ENCODE measurements at regions not wholly inside any gene's neighbourhood (a gene's known extent, or its start where the extent isn't known, plus 50 kb on each side); places are given as distances from the start of the nearest gene placed in this dataset.

DNA sequence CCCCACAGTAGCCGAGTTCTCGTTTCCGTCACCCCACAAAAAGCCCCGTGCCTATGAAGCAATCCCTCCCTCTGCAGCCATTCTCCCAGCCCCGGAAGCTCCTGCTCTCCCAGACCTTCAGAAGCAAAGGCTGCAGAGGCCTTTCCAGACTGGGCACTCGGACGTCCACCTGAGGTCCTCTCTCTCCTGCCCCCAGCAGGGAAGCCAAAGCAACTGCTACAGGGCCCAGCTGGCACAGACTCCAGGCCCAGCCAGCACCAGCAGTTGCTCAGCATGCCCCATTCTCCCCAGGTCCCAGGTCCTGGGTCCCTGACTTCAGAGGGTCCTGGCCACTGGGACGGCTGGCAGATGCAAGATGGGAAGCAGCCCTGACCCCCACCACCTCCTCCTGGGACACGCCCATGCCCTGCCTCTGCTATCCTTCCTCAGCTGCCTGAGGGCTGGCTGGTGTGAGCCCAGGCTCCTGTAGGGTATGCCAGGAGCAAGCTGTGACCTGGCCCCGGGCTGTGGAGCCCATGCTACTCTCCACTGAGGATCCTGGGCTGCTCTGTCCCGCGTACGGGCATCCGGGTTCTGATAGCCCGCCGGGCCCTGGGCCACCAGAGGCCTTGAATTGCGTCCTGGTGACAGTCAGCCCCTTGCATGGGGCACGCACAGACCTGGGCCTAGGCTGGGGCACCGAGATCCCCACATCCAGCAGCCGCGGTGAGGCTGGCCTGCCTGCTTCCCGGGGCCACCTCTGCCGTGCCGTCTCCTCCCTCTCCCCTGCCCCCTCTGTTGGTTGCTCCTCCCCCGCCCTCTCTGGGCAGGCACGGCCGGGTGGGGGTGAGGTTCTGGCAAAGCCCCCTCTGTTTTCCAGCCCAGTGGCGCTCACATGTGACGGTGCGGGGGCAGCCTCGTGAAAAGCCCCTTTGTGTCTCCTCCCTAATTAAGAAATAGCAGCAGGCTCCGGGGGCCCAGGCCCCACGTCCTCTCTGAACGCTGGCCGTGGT is 1310.3 kb downstream of the BRD1 start:
- TF ChIP-seq, protein P1, sequence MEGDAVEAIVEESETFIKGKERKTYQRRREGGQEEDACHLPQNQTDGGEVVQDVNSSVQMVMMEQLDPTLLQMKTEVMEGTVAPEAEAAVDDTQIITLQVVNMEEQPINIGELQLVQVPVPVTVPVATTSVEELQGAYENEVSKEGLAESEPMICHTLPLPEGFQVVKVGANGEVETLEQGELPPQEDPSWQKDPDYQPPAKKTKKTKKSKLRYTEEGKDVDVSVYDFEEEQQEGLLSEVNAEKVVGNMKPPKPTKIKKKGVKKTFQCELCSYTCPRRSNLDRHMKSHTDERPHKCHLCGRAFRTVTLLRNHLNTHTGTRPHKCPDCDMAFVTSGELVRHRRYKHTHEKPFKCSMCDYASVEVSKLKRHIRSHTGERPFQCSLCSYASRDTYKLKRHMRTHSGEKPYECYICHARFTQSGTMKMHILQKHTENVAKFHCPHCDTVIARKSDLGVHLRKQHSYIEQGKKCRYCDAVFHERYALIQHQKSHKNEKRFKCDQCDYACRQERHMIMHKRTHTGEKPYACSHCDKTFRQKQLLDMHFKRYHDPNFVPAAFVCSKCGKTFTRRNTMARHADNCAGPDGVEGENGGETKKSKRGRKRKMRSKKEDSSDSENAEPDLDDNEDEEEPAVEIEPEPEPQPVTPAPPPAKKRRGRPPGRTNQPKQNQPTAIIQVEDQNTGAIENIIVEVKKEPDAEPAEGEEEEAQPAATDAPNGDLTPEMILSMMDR (IDR thresholded peaks at IDR 0.05; ENCODE audit: control insufficient read depth, insufficient read depth, low read depth, low read length, missing control alignments), result no peak
- H3K4me3 ChIP-seq (ENCODE audit: control insufficient read depth, low read depth, low read length), result no peak overlapping the region
- no peak for DNase-seq (ENCODE audit: low read depth)

DNA sequence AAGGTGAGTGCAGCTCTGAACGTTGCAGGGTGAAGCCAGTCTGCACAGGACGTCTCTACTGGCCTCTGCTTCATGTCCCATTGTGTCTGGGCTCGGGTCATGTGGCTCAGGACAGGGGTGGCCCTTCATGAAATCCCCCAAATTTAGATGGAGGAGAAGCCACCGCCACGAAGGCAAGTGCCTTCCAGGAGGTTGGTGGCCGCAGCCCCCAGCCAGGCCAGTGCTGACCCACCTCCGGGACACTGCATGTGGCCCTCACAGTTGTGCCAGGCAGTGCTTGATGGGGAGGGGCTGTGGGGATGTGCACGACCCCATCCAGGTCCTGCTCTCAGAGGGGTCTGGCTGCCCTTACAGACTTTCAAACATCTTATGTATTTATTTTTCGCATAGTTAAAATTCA is 1311.1 kb downstream of the BRD1 start:
- DNase-seq (ENCODE audit: low read depth), result no peak
- H3K4me3 ChIP-seq (ENCODE audit: control insufficient read depth, low read depth, low read length), result no peak overlapping the region
- TF ChIP-seq, protein P1 (IDR thresholded peaks at IDR 0.05; ENCODE audit: control insufficient read depth, insufficient read depth, low read depth, low read length, missing control alignments), result no peak

DNA sequence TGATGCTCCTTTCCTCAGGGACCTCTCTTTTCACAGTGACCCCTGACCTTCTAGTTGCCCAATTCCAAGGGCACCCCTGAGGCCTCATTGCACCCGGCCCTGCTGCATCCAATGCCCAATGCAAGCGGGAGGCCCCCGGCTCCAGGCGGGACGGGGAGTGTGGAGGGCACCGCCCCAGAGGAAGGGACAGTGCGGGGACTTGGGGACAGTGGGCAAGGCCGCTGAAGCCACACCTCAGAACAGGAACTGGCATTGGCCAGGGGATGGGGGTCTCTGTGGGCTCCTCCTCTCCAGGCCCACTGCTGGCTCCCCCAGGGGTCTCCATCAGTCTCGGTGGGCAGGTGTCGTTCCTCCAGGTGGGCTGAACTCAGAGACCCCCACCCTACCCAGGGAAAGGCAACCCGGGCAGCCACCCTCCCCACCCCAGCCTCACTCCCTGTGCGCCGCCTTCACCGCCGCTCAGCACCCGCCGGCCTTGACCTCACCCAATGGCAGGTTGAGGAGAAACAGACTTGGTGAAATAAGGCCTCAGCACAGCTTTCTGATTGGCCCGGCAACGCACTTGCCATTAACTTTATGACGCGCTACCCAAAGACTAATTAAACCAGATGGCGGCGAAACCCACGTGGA is 1312.0 kb downstream of the BRD1 start:
- no peak overlapping the region for H3K4me3 ChIP-seq (ENCODE audit: control insufficient read depth, low read depth, low read length)
- DNase-seq (ENCODE audit: low read depth), result no peak
- TF ChIP-seq, protein P1 (IDR thresholded peaks at IDR 0.05; ENCODE audit: control insufficient read depth, insufficient read depth, low read depth, low read length, missing control alignments), result no peak

DNA sequence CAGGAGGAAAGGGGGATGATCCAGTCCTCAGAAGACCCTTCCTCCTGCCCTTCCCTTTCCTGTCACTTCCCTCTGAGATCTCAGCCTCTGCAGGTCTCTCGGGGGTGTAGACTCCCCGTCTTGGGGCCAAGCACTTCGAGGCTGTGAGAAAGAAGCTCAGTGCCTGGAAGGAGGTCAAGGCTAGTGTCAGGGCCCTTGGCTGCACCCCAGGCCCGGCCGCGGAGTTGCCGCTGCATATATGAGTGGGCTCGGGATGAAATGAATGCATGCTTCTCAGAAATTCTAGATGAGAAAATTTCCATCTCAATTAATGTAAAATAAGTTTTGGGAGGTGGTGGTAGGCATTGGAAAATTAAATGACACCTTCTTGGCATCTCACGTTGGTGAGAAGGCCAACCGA is 1313.7 kb downstream of the BRD1 start:
- TF ChIP-seq, protein P1 (IDR thresholded peaks at IDR 0.05; ENCODE audit: control insufficient read depth, insufficient read depth, low read depth, low read length, missing control alignments), result no peak
- no peak for DNase-seq (ENCODE audit: low read depth)
- no peak overlapping the region for H3K4me3 ChIP-seq (ENCODE audit: control insufficient read depth, low read depth, low read length)

DNA sequence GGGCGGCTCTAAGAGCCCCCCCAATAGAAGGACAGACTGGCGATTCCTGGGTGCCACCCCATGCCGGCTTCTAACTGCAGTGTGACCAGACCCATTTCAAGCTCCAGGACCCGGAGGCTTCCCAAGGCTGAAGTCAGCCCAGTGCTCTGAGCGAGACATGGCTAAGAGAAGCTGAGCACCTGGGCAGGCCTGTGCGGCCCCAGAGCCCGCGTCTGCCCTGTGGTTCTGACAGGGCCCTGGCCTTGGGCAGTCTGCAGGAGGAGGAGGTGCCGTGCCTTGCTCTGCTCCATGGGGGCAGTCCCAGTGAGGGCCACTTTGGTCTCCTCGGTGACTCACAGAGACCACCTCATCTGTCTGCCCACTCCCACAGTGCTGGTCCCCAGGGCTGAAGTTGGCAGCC is 1314.2 kb downstream of the BRD1 start:
- TF ChIP-seq, protein P1 (IDR thresholded peaks at IDR 0.05; ENCODE audit: control insufficient read depth, insufficient read depth, low read depth, low read length, missing control alignments), result no peak
- H3K4me3 ChIP-seq (ENCODE audit: control insufficient read depth, low read depth, low read length), result no peak overlapping the region
- no peak for DNase-seq (ENCODE audit: low read depth)

DNA sequence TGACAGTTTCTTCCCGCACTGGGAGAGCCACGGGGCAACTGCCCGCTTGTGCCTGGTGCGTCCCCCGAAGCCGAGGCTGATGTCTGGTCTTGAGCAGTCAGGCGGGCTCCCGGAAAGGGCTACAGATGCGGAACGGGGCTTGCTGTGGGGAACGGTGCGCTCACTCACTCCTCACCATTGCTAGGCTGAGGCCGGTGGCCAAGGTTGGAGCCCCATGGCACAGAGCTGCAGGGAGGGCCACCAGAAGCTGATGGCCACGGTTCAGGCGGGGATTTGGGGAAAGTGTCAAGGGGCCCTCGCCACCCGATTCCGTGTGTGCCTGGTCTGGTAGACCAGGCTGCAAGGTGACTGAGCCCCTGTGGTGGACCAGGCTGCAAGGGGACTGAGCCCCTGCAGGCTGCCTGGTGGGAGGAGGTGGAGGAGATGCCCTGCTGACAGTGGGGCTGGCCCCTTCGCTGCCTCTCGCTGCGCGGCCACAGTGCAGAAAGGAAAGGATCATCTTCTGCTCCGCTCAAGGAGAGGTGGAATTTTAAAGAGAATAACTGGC is 1315.8 kb downstream of the BRD1 start:
- no peak overlapping the region for H3K4me3 ChIP-seq (ENCODE audit: control insufficient read depth, low read depth, low read length)
- TF ChIP-seq, protein P1 (IDR thresholded peaks at IDR 0.05; ENCODE audit: control insufficient read depth, insufficient read depth, low read depth, low read length, missing control alignments), result no peak
- DNase-seq (ENCODE audit: low read depth), result no peak

All from AG09309 (cell line).